ENCODE measurements at regions not wholly inside any gene's neighbourhood (a gene's known extent, or its start where the extent isn't known, plus 50 kb on each side); places are given as distances from the start of the nearest gene placed in this dataset.

GRCh38 chrX:69299951-69300714 is 134.9 kb upstream of the PJA1 start:
- no peak for DNase-seq

- DNase-seq: no peak
Observed at GRCh38 chrX:69299285-69299684, 134.0 kb upstream of the PJA1 start.

GRCh38 chrX:69298466-69299140 is 133.3 kb upstream of the PJA1 start:
- DNase-seq: no peak

- DNase-seq: no peak
Observed at GRCh38 chrX:69297506-69297905, 132.3 kb upstream of the PJA1 start.

GRCh38 chrX:69293776-69294601 is 128.7 kb upstream of the PJA1 start:
- no peak for DNase-seq

GRCh38 chrX:69291116-69291515 is 125.9 kb upstream of the PJA1 start:
- DNase-seq: no peak

GRCh38 chrX:69290292-69290691 is 125.0 kb upstream of the PJA1 start:
- DNase-seq: no peak

GRCh38 chrX:69289793-69290123 is 124.5 kb upstream of the PJA1 start:
- DNase-seq: no peak

- no peak for DNase-seq
Observed at GRCh38 chrX:69289046-69289792, 124.0 kb upstream of the PJA1 start.

- DNase-seq: no peak
Observed at GRCh38 chrX:69287095-69287494, 121.8 kb upstream of the PJA1 start.

- no peak for DNase-seq
Observed at GRCh38 chrX:69286565-69286906, 121.3 kb upstream of the PJA1 start.

GRCh38 chrX:69285881-69286564 is 120.8 kb upstream of the PJA1 start:
- DNase-seq: peak; percentile 64

GRCh38 chrX:69285401-69285877 is 120.2 kb upstream of the PJA1 start:
- no peak for DNase-seq

- no peak for DNase-seq
Observed at GRCh38 chrX:69284491-69284890, 119.2 kb upstream of the PJA1 start.

GRCh38 chrX:69282893-69283690 is 117.8 kb upstream of the PJA1 start:
- DNase-seq: no peak

- no peak for DNase-seq
Observed at GRCh38 chrX:69280933-69281332, 115.7 kb upstream of the PJA1 start.

- DNase-seq: no peak
Observed at GRCh38 chrX:69279234-69279633, 114.0 kb upstream of the PJA1 start.

- no peak for DNase-seq
Observed at GRCh38 chrX:69278031-69278687, 112.9 kb upstream of the PJA1 start.

GRCh38 chrX:69277369-69277990 is 112.2 kb upstream of the PJA1 start:
- no peak for DNase-seq

GRCh38 chrX:69268611-69269010 is 103.4 kb upstream of the PJA1 start:
- DNase-seq: no peak

- DNase-seq: no peak
Observed at GRCh38 chrX:69264158-69264581, 98.9 kb upstream of the PJA1 start.
